ENCODE measurements at regions not wholly inside any gene's neighbourhood (a gene's known extent, or its start where the extent isn't known, plus 50 kb on each side); places are given as distances from the start of the nearest gene placed in this dataset.
A peak's percentile ranks its signal among the peaks of the same experiment; 100 is the strongest.

DNA sequence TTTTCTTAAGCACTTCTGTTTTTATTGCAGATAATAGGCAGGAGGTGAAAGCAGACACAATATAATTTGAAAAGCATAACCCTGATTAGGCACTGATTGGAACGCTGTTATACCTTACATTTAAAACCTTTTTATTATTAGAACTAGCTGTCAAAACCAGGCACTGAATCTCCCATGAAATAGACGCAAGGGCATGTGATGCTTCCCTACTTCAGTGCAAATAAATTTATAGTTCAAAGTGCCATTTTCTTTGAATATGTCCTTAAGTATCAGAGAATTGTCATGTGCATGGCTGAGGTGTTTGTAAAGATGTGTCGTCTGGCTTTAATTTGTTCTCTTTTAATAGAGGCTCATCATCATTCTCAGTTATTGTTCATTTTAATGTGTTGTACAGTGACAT is 386.0 kb downstream of the NR2F2 start (continued):
- TF ChIP-seq ZNF784 (CRISPR knock-in tag; IDR thresholded peaks at IDR 0.05; ENCODE audit: borderline replicate concordance), result no peak
- no peak for TF ChIP-seq CEBPB (IDR thresholded peaks at IDR 0.05; ENCODE audit: borderline replicate concordance, low read depth, low read length)
- TF ChIP-seq HDAC2 (CRISPR knock-in tag; IDR thresholded peaks at IDR 0.05), result no peak
- TF ChIP-seq SNRNP70 (IDR thresholded peaks at IDR 0.05; ENCODE audit: low read depth, low read length), result no peak
- TF ChIP-seq ZMYM3 (CRISPR knock-in tag; IDR thresholded peaks at IDR 0.05), result no peak
- no peak for TF ChIP-seq AKAP8 (CRISPR knock-in tag; IDR thresholded peaks at IDR 0.05)
- no peak for TF ChIP-seq FOXP1 (IDR thresholded peaks at IDR 0.05)
- no peak for TF ChIP-seq FOXP1 (CRISPR knock-in tag; IDR thresholded peaks at IDR 0.05)
- TF ChIP-seq GZF1 (CRISPR knock-in tag; IDR thresholded peaks at IDR 0.05), result no peak
- TF ChIP-seq MTF1 (CRISPR knock-in tag; IDR thresholded peaks at IDR 0.05), result no peak

GRCh38 chr15:96720251-96720650 is 389.8 kb downstream of the NR2F2 start:
- no peak overlapping the region for H3K4me2 ChIP-seq (ENCODE audit: low read depth, low read length)
- intact Hi-C loops (cut with micrococcal nuclease; ENCODE audit: unreplicated experiment), result no loop called here
- in situ Hi-C loops (cut with HindIII; ENCODE audit: extremely low pct_ligation_motif_present, low pct_unique_long_range_greater_than_20kb), result no loop called here
- POLR2A ChIA-PET, result no interaction called here
- ATAC-seq, result peak; percentile 35; the same call in 1 of the 3 replicates
- H3K4me1 ChIP-seq (ENCODE audit: insufficient read depth, low read length), result no peaks in the 10 kb centered on the region
- TF ChIP-seq HMG20B (CRISPR knock-in tag; conservative IDR thresholded peaks at IDR 0.05) (no peak), HNF1A (IDR thresholded peaks at IDR 0.05; ENCODE audit: low read depth) (no peak), HNF1A (CRISPR knock-in tag; IDR thresholded peaks at IDR 0.05; ENCODE audit: borderline replicate concordance) (no peak), SOX6 (IDR thresholded peaks at IDR 0.05) (no peak), SOX6 (CRISPR knock-in tag; IDR thresholded peaks at IDR 0.05) (0 out of 2 replicates have a peak, but pooled peaks have one; percentile 20)
- no peaks in the 10 kb centered on the region for H4K20me1 ChIP-seq (ENCODE audit: insufficient read depth, low read length)
- H3K9me3 ChIP-seq (ENCODE audit: low read length), result no peaks in the 10 kb centered on the region
- no peak overlapping the region for H3K27ac ChIP-seq (ENCODE audit: extremely low read length, insufficient read depth, low read length)
- no peak overlapping the region for H3K9ac ChIP-seq (ENCODE audit: insufficient read depth, low read depth, low read length)
- no peaks in the 10 kb centered on the region for H3K27me3 ChIP-seq (ENCODE audit: control insufficient read depth in 1 of 2, insufficient read depth in 2 of 2, low read length in 2 of 2)
- CTCF ChIA-PET (ENCODE audit: low intra/inter-chr PET ratio, low total read pairs), result no interaction called here
- 1% methylated on average over 7 of the region's 8 CpGs for WGBS (ENCODE audit: low lambda C conversion rate)
- H3K79me2 ChIP-seq (ENCODE audit: insufficient read depth, low read length), result no peaks in the 10 kb centered on the region
- FAIRE-seq, result no peak
- no TSS peak for BruUV-seq (replicated peaks)
- no peak overlapping the region for H2AFZ ChIP-seq (ENCODE audit: low read length)
- H3K36me3 ChIP-seq (replicated peaks in 1 of 2; ENCODE audit: control insufficient read depth in 1 of 2, insufficient read depth in 2 of 2, low read length in 2 of 2), result no peaks in the 10 kb centered on the region
- H3K4me3 ChIP-seq (replicated peaks in 1 of 3; ENCODE audit: insufficient read depth in 1 of 3, low read depth in 2 of 3, low read length in 3 of 3), result no peak overlapping the region
- no peak for DNase-seq (ENCODE audit: low spot score)

Data from HepG2 (cell line).